ENCODE measurements at regions not wholly inside any gene's neighbourhood (a gene's known extent, or its start where the extent isn't known, plus 50 kb on each side); places are given as distances from the start of the nearest gene placed in this dataset.

GRCh38 chr2:181363164-181363563 is 94.0 kb upstream of the ITGA4 start:
- H3K27me3 Mint-ChIP-seq (ENCODE audit: low read depth) = no peaks in the 10 kb centered on the region
- no peak overlapping the region for H3K4me3 Mint-ChIP-seq (ENCODE audit: unreplicated experiment)
- TF ChIP-seq CTCF (IDR thresholded peaks at IDR 0.05) = no peak
- no peaks in the 10 kb centered on the region for H3K9me3 Mint-ChIP-seq (ENCODE audit: low read depth)
- no peaks in the 10 kb centered on the region for H3K36me3 Mint-ChIP-seq (ENCODE audit: low read depth)
- no peak for DNase-seq (ENCODE audit: low spot score)
- H3K27ac Mint-ChIP-seq (ENCODE audit: unreplicated experiment) = no peak overlapping the region
- H3K4me1 Mint-ChIP-seq (ENCODE audit: low read depth) = peaks cover 12% of the 10 kb centered on the region

- no peaks in the 10 kb centered on the region for H3K36me3 Mint-ChIP-seq (ENCODE audit: low read depth)
- DNase-seq (ENCODE audit: low spot score) = no peak
- no peaks in the 10 kb centered on the region for H3K27me3 Mint-ChIP-seq (ENCODE audit: low read depth)
- H3K4me1 Mint-ChIP-seq (ENCODE audit: low read depth) = peaks cover 12% of the 10 kb centered on the region
- H3K27ac Mint-ChIP-seq (ENCODE audit: unreplicated experiment) = no peak overlapping the region
- TF ChIP-seq CTCF (IDR thresholded peaks at IDR 0.05) = no peak
- H3K9me3 Mint-ChIP-seq (ENCODE audit: low read depth) = no peaks in the 10 kb centered on the region
- no peak overlapping the region for H3K4me3 Mint-ChIP-seq (ENCODE audit: unreplicated experiment)
These were observed 92.6 kb upstream of the ITGA4 start for GRCh38 chr2:181364492-181365170.

GRCh38 chr2:181366675-181367175 is 90.5 kb upstream of the ITGA4 start:
- no peaks in the 10 kb centered on the region for H3K9me3 Mint-ChIP-seq (ENCODE audit: low read depth)
- H3K27ac Mint-ChIP-seq (ENCODE audit: unreplicated experiment) = no peak overlapping the region
- TF ChIP-seq CTCF (IDR thresholded peaks at IDR 0.05) = no peak
- H3K4me3 Mint-ChIP-seq (ENCODE audit: unreplicated experiment) = no peak overlapping the region
- H3K36me3 Mint-ChIP-seq (ENCODE audit: low read depth) = no peaks in the 10 kb centered on the region
- no peak for DNase-seq (ENCODE audit: low spot score)
- H3K4me1 Mint-ChIP-seq (ENCODE audit: low read depth) = peaks cover 20% of the 10 kb centered on the region
- H3K27me3 Mint-ChIP-seq (ENCODE audit: low read depth) = no peaks in the 10 kb centered on the region

GRCh38 chr2:181367411-181367810 is 89.8 kb upstream of the ITGA4 start:
- Mint-ChIP-seq H3K27ac (ENCODE audit: unreplicated experiment) (no peak overlapping the region), H3K4me1 (ENCODE audit: low read depth) (peaks cover 27% of the 10 kb centered on the region), H3K27me3 (ENCODE audit: low read depth) (no peaks in the 10 kb centered on the region), H3K4me3 (ENCODE audit: unreplicated experiment) (no peak overlapping the region), H3K9me3 (ENCODE audit: low read depth) (no peaks in the 10 kb centered on the region), H3K36me3 (ENCODE audit: low read depth) (no peaks in the 10 kb centered on the region)
- no peak for TF ChIP-seq CTCF (IDR thresholded peaks at IDR 0.05)
- no peak for DNase-seq (ENCODE audit: low spot score)

GRCh38 chr2:181367906-181368435 is 89.2 kb upstream of the ITGA4 start:
- DNase-seq (ENCODE audit: low spot score) = no peak
- no peak overlapping the region for H3K27ac Mint-ChIP-seq (ENCODE audit: unreplicated experiment)
- no peak overlapping the region for H3K4me3 Mint-ChIP-seq (ENCODE audit: unreplicated experiment)

More at GRCh38 chr2:181367906-181368435, 89.2 kb upstream of the ITGA4 start:
- no peaks in the 10 kb centered on the region for H3K9me3 Mint-ChIP-seq (ENCODE audit: low read depth)
- no peaks in the 10 kb centered on the region for H3K36me3 Mint-ChIP-seq (ENCODE audit: low read depth)
- H3K27me3 Mint-ChIP-seq (ENCODE audit: low read depth) = no peaks in the 10 kb centered on the region
- TF ChIP-seq CTCF (IDR thresholded peaks at IDR 0.05) = no peak
- peaks cover 33% of the 10 kb centered on the region for H3K4me1 Mint-ChIP-seq (ENCODE audit: low read depth)

Data from chondrocyte (in vitro differentiated cells).